Testis (tissue), 2 donors: ENCODE measurements at regions not wholly inside any gene's neighbourhood (a gene's known extent, or its start where the extent isn't known, plus 50 kb on each side); places are given as distances from the start of the nearest gene placed in this dataset.

ENCODE experiments used
- POLR2A ChIP-seq: fragments of 450-650 bp; IDR thresholded peaks from one replicate; pipeline ENCODE4 v1.6.1; 2017; ENCODE audit warnings: antibody characterized with exemption, mild to moderate bottlenecking, moderate library complexity
- TF ChIP-seq, protein P1 (sequence below), 3 experiments: fragments of 450-650 bp in 2 of 3; fragments of 200-600 bp in 1 of 3; sonication (generic) in 1 of 3; IDR thresholded peaks; one replicate each; pipeline ENCODE4 v1.5.1; 2016 to 2019; ENCODE audit warnings: antibody characterized with exemption in 3 of 3, mild to moderate bottlenecking in 2 of 3, moderate library complexity in 1 of 3

DNA sequence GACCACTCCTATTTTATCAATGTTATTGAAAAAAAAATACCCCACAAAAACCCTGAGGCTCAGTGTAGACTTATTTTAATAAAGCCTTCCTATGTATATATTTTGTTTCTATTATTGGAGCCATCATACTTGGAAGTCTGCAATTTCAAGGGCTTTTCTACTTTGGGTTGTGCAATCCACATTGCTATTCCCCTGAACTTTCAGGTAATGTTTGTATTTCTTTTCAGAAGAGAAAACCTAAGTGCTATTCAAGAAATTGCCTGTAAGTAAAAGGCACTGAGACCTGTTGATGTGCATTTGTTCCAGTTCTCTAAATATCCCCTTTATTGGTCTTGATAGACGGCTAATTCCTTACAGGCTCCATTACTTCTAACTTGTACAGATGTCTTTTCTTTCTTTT lies 280.7 kb upstream of the RAG2 start:
- no peak for TF ChIP-seq POLR2A
- TF ChIP-seq, protein P1, sequence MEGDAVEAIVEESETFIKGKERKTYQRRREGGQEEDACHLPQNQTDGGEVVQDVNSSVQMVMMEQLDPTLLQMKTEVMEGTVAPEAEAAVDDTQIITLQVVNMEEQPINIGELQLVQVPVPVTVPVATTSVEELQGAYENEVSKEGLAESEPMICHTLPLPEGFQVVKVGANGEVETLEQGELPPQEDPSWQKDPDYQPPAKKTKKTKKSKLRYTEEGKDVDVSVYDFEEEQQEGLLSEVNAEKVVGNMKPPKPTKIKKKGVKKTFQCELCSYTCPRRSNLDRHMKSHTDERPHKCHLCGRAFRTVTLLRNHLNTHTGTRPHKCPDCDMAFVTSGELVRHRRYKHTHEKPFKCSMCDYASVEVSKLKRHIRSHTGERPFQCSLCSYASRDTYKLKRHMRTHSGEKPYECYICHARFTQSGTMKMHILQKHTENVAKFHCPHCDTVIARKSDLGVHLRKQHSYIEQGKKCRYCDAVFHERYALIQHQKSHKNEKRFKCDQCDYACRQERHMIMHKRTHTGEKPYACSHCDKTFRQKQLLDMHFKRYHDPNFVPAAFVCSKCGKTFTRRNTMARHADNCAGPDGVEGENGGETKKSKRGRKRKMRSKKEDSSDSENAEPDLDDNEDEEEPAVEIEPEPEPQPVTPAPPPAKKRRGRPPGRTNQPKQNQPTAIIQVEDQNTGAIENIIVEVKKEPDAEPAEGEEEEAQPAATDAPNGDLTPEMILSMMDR (IDR thresholded peaks at IDR 0.05) = no peak
